Ovary (tissue), 3 donors: ENCODE measurements at regions not wholly inside any gene's neighbourhood (a gene's known extent, or its start where the extent isn't known, plus 50 kb on each side); places are given as distances from the start of the nearest gene placed in this dataset.

Experiments
- CTCF ChIP-seq, 3 donors: fragments of 450-650 bp in 2 of 3; fragments of 200-600 bp in 1 of 3; IDR thresholded peaks; one replicate each; pipeline versions ENCODE4 v1.5.1 to v1.8.0; 2016 to 2022; ENCODE audit warnings: antibody characterized with exemption in 3 of 3, mild to moderate bottlenecking in 1 of 3
- EP300 ChIP-seq: sonication (generic); formaldehyde crosslinking; IDR thresholded peaks from one replicate; pipeline ENCODE4 v1.6.1; 2017; ENCODE audit warnings: antibody characterized with exemption
- POLR2A ChIP-seq: fragments of 450-650 bp; IDR thresholded peaks from one replicate; pipeline ENCODE4 v1.6.1; 2017; ENCODE audit warnings: antibody characterized with exemption, mild to moderate bottlenecking, moderate library complexity
- donor health status: DM: no; HTN: no; CAD: no.

DNA sequence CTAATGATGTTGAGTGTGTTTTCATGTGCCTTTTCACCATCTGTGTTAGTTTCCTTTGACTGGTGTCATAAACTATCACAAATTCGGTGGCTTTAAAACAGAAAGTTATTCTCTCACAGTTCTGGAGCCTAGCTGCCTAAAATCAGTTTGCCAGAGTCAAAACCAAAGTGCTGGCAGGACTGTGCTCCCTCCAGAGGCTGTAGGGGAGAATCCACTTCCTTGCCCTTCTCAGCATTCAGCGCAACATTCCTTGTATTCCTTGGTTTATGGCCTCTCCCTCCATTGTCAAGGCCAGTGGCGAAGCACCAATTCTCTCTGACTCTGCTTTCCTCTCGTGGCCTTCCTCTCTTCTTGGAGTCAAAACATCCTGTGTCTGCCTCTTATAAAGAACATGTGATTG, 174.2 kb upstream of the PDE3A start:
- peak in 1 of 3 donors; percentile 17 for TF ChIP-seq CTCF (IDR thresholded peaks at IDR 0.05)
- no peak for TF ChIP-seq EP300
- no peak for TF ChIP-seq POLR2A
